HepG2 (cell line): ENCODE measurements at regions not wholly inside any gene's neighbourhood (a gene's known extent, or its start where the extent isn't known, plus 50 kb on each side); places are given as distances from the start of the nearest gene placed in this dataset.

Source experiments
- ATAC-seq: fragments of 200-7000 bp; cut with Tn5 transposase; 3 replicates; pipeline ENCODE4 v1.9.1; 2020; ENCODE audit warnings: mild to moderate bottlenecking, moderate library complexity
- BruUV-seq: library from RNA; stranded (reverse); fragments of 400-500 nt; replicated peaks from 2 replicates; lab custom pipeline; 2021; lab: Mats Ljungman, UMichigan
- CTCF ChIA-PET: fragments of 300-600 bp; formaldehyde crosslinking; extraction: SDS; loops from one replicate; lab custom pipeline; 2021; ENCODE audit warnings: low total read pairs, inconsistent platforms, low intra/inter-chr PET ratio; lab: Yijun Ruan, JAX
- POLR2A ChIA-PET: fragments of 350-600 bp; sonication (Branson Sonifier 250); formaldehyde crosslinking; loops from one replicate; lab custom pipeline; 2020; ENCODE audit warnings: antibody characterized with exemption, inconsistent platforms; lab: Yijun Ruan, JAX
- DNase-seq: peaks from one replicate; pipeline ENCODE4 v3.0.0-alpha.2; 2015; ENCODE audit warnings: low spot score
- FAIRE-seq: peaks from 3 replicates; lab custom pipeline; 2011; peaks lifted over from hg19 to GRCh38; lab: Jason Lieb, UNC
- H2AFZ ChIP-seq: one replicate; pipeline ENCODE4 v1.6.1; 2011; ENCODE audit warnings: low read length, inconsistent platforms
- H3K27ac ChIP-seq: fragments of 300-600 bp; 3 replicates; pipeline ENCODE4 v1.8.0; 2011; ENCODE audit warnings: mixed run types, mild to moderate bottlenecking, mixed read lengths, low read length, inconsistent platforms; ENCODE audit not compliant: insufficient read depth; ENCODE audit errors: extremely low read length
- H3K27me3 ChIP-seq, 2 experiments: fragments of 200-600 bp in 1 of 2; 2 replicates in 1 of 2; 3 replicates in 1 of 2; pipeline versions ENCODE4 v1.6.0 to v1.8.0; 2011; ENCODE audit warnings: low read length in 2 of 2, mild to moderate bottlenecking in 2 of 2, moderate library complexity in 2 of 2, inconsistent platforms in 1 of 2; ENCODE audit not compliant: insufficient read depth in 2 of 2, control insufficient read depth in 1 of 2
- H3K36me3 ChIP-seq, 2 experiments: fragments of 200-600 bp in 1 of 2; replicated peaks in 1 of 2; 2 replicates in 1 of 2; 3 replicates in 1 of 2; pipeline versions ENCODE4 v1.5.1 to v1.8.0; 2011; ENCODE audit warnings: low read length in 2 of 2, inconsistent platforms in 1 of 2; ENCODE audit not compliant: insufficient read depth in 2 of 2, control insufficient read depth in 1 of 2
- H3K4me1 ChIP-seq: 2 replicates; pipeline ENCODE4 v1.5.1; 2012; ENCODE audit warnings: low read length, inconsistent platforms; ENCODE audit not compliant: insufficient read depth
- H3K4me2 ChIP-seq: 2 replicates; pipeline ENCODE4 v1.6.0; 2011; ENCODE audit warnings: low read depth, low read length, inconsistent platforms
- H3K4me3 ChIP-seq, 3 experiments: fragments of 200-600 bp in 1 of 3; sonication (generic), shearing (Covaris generic) in 1 of 3; replicated peaks in 1 of 3; 2 replicates each; pipeline ENCODE4 v1.5.1; 2011 to 2016; ENCODE audit warnings: low read length in 3 of 3, inconsistent platforms in 2 of 3, low read depth in 2 of 3, mild to moderate bottlenecking in 2 of 3, control low read depth in 1 of 3, mixed read lengths in 1 of 3; ENCODE audit not compliant: insufficient read depth in 1 of 3
- H3K79me2 ChIP-seq: one replicate; pipeline ENCODE4 v1.6.1; 2011; ENCODE audit warnings: low read length, inconsistent platforms; ENCODE audit not compliant: insufficient read depth
- H3K9ac ChIP-seq: 2 replicates; pipeline ENCODE4 v1.6.0; 2011; ENCODE audit warnings: mild to moderate bottlenecking, low read depth, low read length, inconsistent platforms; ENCODE audit not compliant: insufficient read depth
- H3K9me3 ChIP-seq: 2 replicates; pipeline ENCODE4 v1.5.1; 2012; ENCODE audit warnings: mild to moderate bottlenecking, low read length
- H4K20me1 ChIP-seq: 2 replicates; pipeline ENCODE4 v1.6.0; 2011; ENCODE audit warnings: inconsistent platforms, mild to moderate bottlenecking, low read length, moderate library complexity; ENCODE audit not compliant: insufficient read depth
- GPN1 ChIP-seq: sonication (generic); formaldehyde crosslinking; IDR thresholded peaks from 2 replicates; pipeline ENCODE4 v1.5.1; 2020; ENCODE audit warnings: missing genetic modification reagents, borderline replicate concordance
- HNRNPL ChIP-seq: fragments of 200-400 bp; formaldehyde crosslinking; IDR thresholded peaks from 2 replicates; pipeline ENCODE4 v1.6.1; 2017; ENCODE audit warnings: mild to moderate bottlenecking, low read depth, low read length
- KDM5B ChIP-seq: sonication (generic); formaldehyde crosslinking; IDR thresholded peaks from 2 replicates; pipeline ENCODE4 v1.4.0; 2020; ENCODE audit warnings: missing genetic modification reagents, mild to moderate bottlenecking, borderline replicate concordance
- NR2F1 ChIP-seq, 2 experiments: fragments of 450-650 bp in 1 of 2; formaldehyde crosslinking in 1 of 2; IDR thresholded peaks; 2 replicates each; pipeline versions ENCODE4 v1.5.0 to v1.6.1; 2016 to 2020; ENCODE audit warnings: mild to moderate bottlenecking in 1 of 2, missing compliant biosample characterization in 1 of 2, missing genetic modification reagents in 1 of 2, moderate library complexity in 1 of 2
- PCBP1 ChIP-seq: fragments of 200-400 bp; formaldehyde crosslinking; IDR thresholded peaks from 2 replicates; pipeline ENCODE4 v1.6.1; 2017; ENCODE audit warnings: mild to moderate bottlenecking, low read depth, low read length, borderline replicate concordance
- SOX6 ChIP-seq, 2 experiments: fragments of 450-650 bp in 1 of 2; sonication (generic) in 1 of 2; formaldehyde crosslinking in 1 of 2; IDR thresholded peaks; 2 replicates each; pipeline versions ENCODE4 v1.4.0 to v1.6.1; 2017 to 2020; ENCODE audit warnings: antibody characterized with exemption in 1 of 2, mild to moderate bottlenecking in 1 of 2, missing genetic modification reagents in 1 of 2
- THRA ChIP-seq: sonication (generic); formaldehyde crosslinking; IDR thresholded peaks from 2 replicates; pipeline ENCODE4 v1.4.0; 2020; ENCODE audit warnings: missing genetic modification reagents, borderline replicate concordance
- ZNF672 ChIP-seq: sonication (generic); formaldehyde crosslinking; IDR thresholded peaks from 2 replicates; pipeline ENCODE4 v1.8.1; 2022; ENCODE audit warnings: missing genetic modification reagents
- ZNF788 ChIP-seq: sonication (generic); formaldehyde crosslinking; IDR thresholded peaks from 2 replicates; pipeline ENCODE4 v1.5.0; 2020; ENCODE audit warnings: mild to moderate bottlenecking, missing genetic modification reagents, borderline replicate concordance
- WGBS: methylation state at CpG from one replicate; pipeline ENCODE4 v1.1.6; 2017; ENCODE audit warnings: low lambda C conversion rate; 5-methylcytosine and 5-hydroxymethylcytosine counted together
- in situ Hi-C: cut with HindIII; loops from 2 replicates; pipeline ENCODE4 v1.10.0; 2017; ENCODE audit warnings: low pct_unique_long_range_greater_than_20kb; ENCODE audit not compliant: extremely low pct_ligation_motif_present
- intact Hi-C: fragments of 100-400 bp; cut with micrococcal nuclease; formaldehyde crosslinking; loops from one replicate; pipeline ENCODE4 v1.10.0; 2022; ENCODE audit not compliant: unreplicated experiment

- CTCF ChIA-PET = no interaction called here
- no peak for ATAC-seq
- H3K79me2 ChIP-seq = no peaks in the 10 kb centered on the region
- TF ChIP-seq ZNF672 (CRISPR knock-in tag) (no peak), KDM5B (CRISPR knock-in tag) (no peak), PCBP1 (no peak), ZNF788 (CRISPR knock-in tag) (no peak), SOX6 (IDR thresholded peaks at IDR 0.05) (no peak), SOX6 (CRISPR knock-in tag; IDR thresholded peaks at IDR 0.05) (no peak), THRA (CRISPR knock-in tag) (no peak), NR2F1 (CRISPR knock-in tag; IDR thresholded peaks at IDR 0.05) (no peak), GPN1 (no peak), HNRNPL (no peak)
- TF ChIP-seq, all 625 proteins: peak for 0
- no peaks in the 10 kb centered on the region for H4K20me1 ChIP-seq
- H3K27me3 ChIP-seq = no peaks in the 10 kb centered on the region
- no peak overlapping the region for H3K4me2 ChIP-seq
- no peaks in the 10 kb centered on the region for H3K4me1 ChIP-seq
- intact Hi-C loops = no loop called here
- no peak for FAIRE-seq
- in situ Hi-C loops = no loop called here
- 0% methylated on average over 1 of the region's 1 CpG for WGBS
- no peak overlapping the region for H3K9ac ChIP-seq
- no peak for DNase-seq
- POLR2A ChIA-PET = no interaction called here
- H3K4me3 ChIP-seq = no peak overlapping the region
- H3K9me3 ChIP-seq = no peaks in the 10 kb centered on the region
- H2AFZ ChIP-seq = no peak overlapping the region
- H3K36me3 ChIP-seq = no peaks in the 10 kb centered on the region
- H3K27ac ChIP-seq = no peak overlapping the region
- no TSS peak for BruUV-seq
Observed at GRCh38 chr2:106974891-106975290, 88.9 kb upstream of the ST6GAL2 start.
